Hepatocyte (in vitro differentiated cells): ENCODE measurements at regions not wholly inside any gene's neighbourhood (a gene's known extent, or its start where the extent isn't known, plus 50 kb on each side); places are given as distances from the start of the nearest gene placed in this dataset.

Source experiments
- CTCF ChIP-seq: fragments of 200-600 bp; sonication (generic); IDR thresholded peaks from 2 replicates; pipeline ENCODE4 v1.5.1; 2016; ENCODE audit warnings: antibody characterized with exemption, mild to moderate bottlenecking; ENCODE audit not compliant: poor library complexity
- EZH2phosphoT487 ChIP-seq: fragments of 200-600 bp; sonication (generic); IDR thresholded peaks from one replicate; pipeline ENCODE4 v1.6.1; 2018; ENCODE audit warnings: antibody characterized with exemption, mild to moderate bottlenecking, low read depth, moderate library complexity; ENCODE audit not compliant: unreplicated experiment, severe bottlenecking

- TF ChIP-seq CTCF (no peak), EZH2phosphoT487 (no peak)
Measured at GRCh38 chr1:165034136-165034809, 322.2 kb downstream of the LMX1A start.
